GM12878 (cell line): ENCODE measurements at regions not wholly inside any gene's neighbourhood (a gene's known extent, or its start where the extent isn't known, plus 50 kb on each side); places are given as distances from the start of the nearest gene placed in this dataset.

Experiments
- EZH2 ChIP-seq: IDR thresholded peaks from 2 replicates; pipeline ENCODE4 v1.6.1; 2012; ENCODE audit warnings: low read depth, mild to moderate bottlenecking, control low read depth, inconsistent platforms, low read length, borderline replicate concordance; ENCODE audit not compliant: control insufficient read depth
- MXI1 ChIP-seq: fragments of 150-350 bp; IDR thresholded peaks from 2 replicates; pipeline ENCODE4 v1.6.1; 2011; ENCODE audit warnings: low read depth, mild to moderate bottlenecking, inconsistent platforms, low read length, improper control_type of control experiment
- MYC ChIP-seq: IDR thresholded peaks from 2 replicates; pipeline ENCODE4 v1.6.1; 2011; ENCODE audit warnings: mild to moderate bottlenecking, low read length, moderate library complexity, inconsistent platforms; ENCODE audit not compliant: insufficient read depth, insufficient replicate concordance, insufficient read length, severe bottlenecking
- POLR2A ChIP-seq: IDR thresholded peaks from 2 replicates; pipeline ENCODE4 v1.6.1; 2011; ENCODE audit warnings: low read depth, mild to moderate bottlenecking, low read length
- SMC3 ChIP-seq: IDR thresholded peaks from 2 replicates; pipeline ENCODE4 v1.6.1; 2011; ENCODE audit warnings: low read length, improper control_type of control experiment, borderline replicate concordance
- YY1 ChIP-seq: IDR thresholded peaks from 2 replicates; pipeline ENCODE4 v1.6.1; 2011; ENCODE audit warnings: low read depth, mild to moderate bottlenecking, low read length
- TF ChIP-seq, protein P1 (sequence below): IDR thresholded peaks from 2 replicates; pipeline ENCODE4 v1.6.1; 2012; ENCODE audit warnings: low read depth, low read length, improper control_type of control experiment
- TF ChIP-seq, protein P2 (sequence below): IDR thresholded peaks from 2 replicates; pipeline ENCODE4 v1.6.1; 2011; ENCODE audit warnings: low read depth, low read length, improper control_type of control experiment, borderline replicate concordance
- TF ChIP-seq, protein P3 (sequence below): fragments of 450-650 bp; IDR thresholded peaks from 2 replicates; pipeline ENCODE4 v1.6.1; 2017; ENCODE audit warnings: mild to moderate bottlenecking

DNA sequence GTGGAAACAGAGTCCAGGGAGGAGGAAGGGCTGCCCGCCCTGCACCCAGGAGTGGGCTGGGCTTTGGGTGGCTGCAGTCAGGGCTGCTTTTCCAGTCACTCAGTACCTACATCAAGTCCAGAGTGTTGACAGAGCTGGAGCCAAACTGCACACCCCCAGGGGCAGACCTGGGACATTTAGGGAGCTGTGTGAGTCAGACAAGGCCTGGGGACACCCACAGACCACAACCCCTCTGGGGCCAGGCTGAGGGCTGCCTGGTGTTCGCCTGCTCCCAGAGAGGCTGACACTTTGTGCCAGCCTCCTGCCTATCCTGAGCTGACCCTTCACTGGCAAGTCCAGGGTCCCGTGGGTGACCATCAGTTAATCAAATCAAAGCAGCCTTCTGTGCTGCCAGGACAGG is 240.0 kb downstream of the BCOR start:
- TF ChIP-seq SMC3 (no peak), EZH2 (no peak), POLR2A (no peak), MYC (no peak), YY1 (no peak), MXI1 (no peak)
- TF ChIP-seq, protein P1, sequence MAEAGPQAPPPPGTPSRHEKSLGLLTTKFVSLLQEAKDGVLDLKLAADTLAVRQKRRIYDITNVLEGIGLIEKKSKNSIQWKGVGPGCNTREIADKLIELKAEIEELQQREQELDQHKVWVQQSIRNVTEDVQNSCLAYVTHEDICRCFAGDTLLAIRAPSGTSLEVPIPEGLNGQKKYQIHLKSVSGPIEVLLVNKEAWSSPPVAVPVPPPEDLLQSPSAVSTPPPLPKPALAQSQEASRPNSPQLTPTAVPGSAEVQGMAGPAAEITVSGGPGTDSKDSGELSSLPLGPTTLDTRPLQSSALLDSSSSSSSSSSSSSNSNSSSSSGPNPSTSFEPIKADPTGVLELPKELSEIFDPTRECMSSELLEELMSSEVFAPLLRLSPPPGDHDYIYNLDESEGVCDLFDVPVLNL, result no peak
- TF ChIP-seq, protein P2, sequence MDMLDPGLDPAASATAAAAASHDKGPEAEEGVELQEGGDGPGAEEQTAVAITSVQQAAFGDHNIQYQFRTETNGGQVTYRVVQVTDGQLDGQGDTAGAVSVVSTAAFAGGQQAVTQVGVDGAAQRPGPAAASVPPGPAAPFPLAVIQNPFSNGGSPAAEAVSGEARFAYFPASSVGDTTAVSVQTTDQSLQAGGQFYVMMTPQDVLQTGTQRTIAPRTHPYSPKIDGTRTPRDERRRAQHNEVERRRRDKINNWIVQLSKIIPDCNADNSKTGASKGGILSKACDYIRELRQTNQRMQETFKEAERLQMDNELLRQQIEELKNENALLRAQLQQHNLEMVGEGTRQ, result no peak
- TF ChIP-seq, protein P3, sequence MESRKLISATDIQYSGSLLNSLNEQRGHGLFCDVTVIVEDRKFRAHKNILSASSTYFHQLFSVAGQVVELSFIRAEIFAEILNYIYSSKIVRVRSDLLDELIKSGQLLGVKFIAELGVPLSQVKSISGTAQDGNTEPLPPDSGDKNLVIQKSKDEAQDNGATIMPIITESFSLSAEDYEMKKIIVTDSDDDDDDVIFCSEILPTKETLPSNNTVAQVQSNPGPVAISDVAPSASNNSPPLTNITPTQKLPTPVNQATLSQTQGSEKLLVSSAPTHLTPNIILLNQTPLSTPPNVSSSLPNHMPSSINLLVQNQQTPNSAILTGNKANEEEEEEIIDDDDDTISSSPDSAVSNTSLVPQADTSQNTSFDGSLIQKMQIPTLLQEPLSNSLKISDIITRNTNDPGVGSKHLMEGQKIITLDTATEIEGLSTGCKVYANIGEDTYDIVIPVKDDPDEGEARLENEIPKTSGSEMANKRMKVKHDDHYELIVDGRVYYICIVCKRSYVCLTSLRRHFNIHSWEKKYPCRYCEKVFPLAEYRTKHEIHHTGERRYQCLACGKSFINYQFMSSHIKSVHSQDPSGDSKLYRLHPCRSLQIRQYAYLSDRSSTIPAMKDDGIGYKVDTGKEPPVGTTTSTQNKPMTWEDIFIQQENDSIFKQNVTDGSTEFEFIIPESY, result no peak
